RWPE2 (cell line): ENCODE measurements at regions not wholly inside any gene's neighbourhood (a gene's known extent, or its start where the extent isn't known, plus 50 kb on each side); places are given as distances from the start of the nearest gene placed in this dataset.

Experiments used
- ATAC-seq: fragments of 200-7000 bp; cut with Tn5 transposase; 3 replicates; pipeline ENCODE4 v1.9.1; 2021; ENCODE audit warnings: low read depth
- DNase-seq: peaks from one replicate; pipeline ENCODE4 v3.0.0-alpha.2; 2020; ENCODE audit warnings: low spot score
- H3K27ac ChIP-seq: fragments of 450-650 bp; 2 replicates; pipeline ENCODE4 v1.5.1; 2017; ENCODE audit warnings: mild to moderate bottlenecking; ENCODE audit not compliant: poor library complexity, severe bottlenecking
- H3K27me3 ChIP-seq: fragments of 250-450 bp; sonication (Bioruptor Pico); 2 replicates; pipeline ENCODE4 v1.5.1; 2021; ENCODE audit warnings: mild to moderate bottlenecking, moderate library complexity; ENCODE audit not compliant: insufficient read depth, poor library complexity, severe bottlenecking
- H3K36me3 ChIP-seq: fragments of 250-450 bp; sonication (Bioruptor Pico); 2 replicates; pipeline ENCODE4 v1.5.1; 2020; ENCODE audit warnings: low read depth, mild to moderate bottlenecking, moderate library complexity
- H3K4me1 ChIP-seq: fragments of 250-450 bp; sonication (Bioruptor Pico); 2 replicates; pipeline ENCODE4 v1.5.1; 2021; ENCODE audit warnings: mild to moderate bottlenecking, moderate library complexity; ENCODE audit not compliant: insufficient read depth, poor library complexity, severe bottlenecking
- H3K4me3 ChIP-seq: fragments of 250-450 bp; sonication (Bioruptor Pico); 2 replicates; pipeline ENCODE4 v1.5.1; 2021; ENCODE audit warnings: mild to moderate bottlenecking, moderate library complexity; ENCODE audit not compliant: severe bottlenecking
- H3K9me3 ChIP-seq: fragments of 250-450 bp; sonication (Bioruptor Pico); 2 replicates; pipeline ENCODE4 v1.5.1; 2021; ENCODE audit warnings: mild to moderate bottlenecking, moderate library complexity; ENCODE audit not compliant: severe bottlenecking
- CTCF ChIP-seq: fragments of 450-650 bp; IDR thresholded peaks from one replicate; pipeline ENCODE4 v1.5.1; 2017; ENCODE audit warnings: mild to moderate bottlenecking, moderate library complexity; ENCODE audit not compliant: poor library complexity, severe bottlenecking

- no peak for TF ChIP-seq CTCF
- H3K36me3 ChIP-seq: no peaks in the 10 kb centered on the region
- no peak overlapping the region for H3K27ac ChIP-seq
- H3K4me3 ChIP-seq: no peak overlapping the region
- H3K27me3 ChIP-seq: peaks cover 3% of the 10 kb centered on the region
- DNase-seq (no peak), ATAC-seq (no peak)
- no peaks in the 10 kb centered on the region for H3K4me1 ChIP-seq
- H3K9me3 ChIP-seq: no peaks in the 10 kb centered on the region
Observed at GRCh38 chr3:116618930-116619329, 90.6 kb upstream of the TUSC7 start.

GRCh38 chr3:116630494-116630893, 79.1 kb upstream of the TUSC7 start:
- DNase-seq: no peak
- Histone ChIP-seq H3K36me3 (no peaks in the 10 kb centered on the region), H3K4me3 (no peak overlapping the region), H3K27ac (no peak overlapping the region), H3K9me3 (peaks cover 3% of the 10 kb centered on the region), H3K27me3 (peaks cover 4% of the 10 kb centered on the region), H3K4me1 (no peaks in the 10 kb centered on the region)
- no peak for ATAC-seq
- TF ChIP-seq CTCF: no peak

GRCh38 chr3:116639641-116640040, 69.9 kb upstream of the TUSC7 start:
- H3K4me1 ChIP-seq: no peaks in the 10 kb centered on the region
- H3K9me3 ChIP-seq: no peaks in the 10 kb centered on the region
- H3K36me3 ChIP-seq: no peaks in the 10 kb centered on the region
- ATAC-seq (no peak), DNase-seq (no peak)
- H3K27me3 ChIP-seq: peaks cover 14% of the 10 kb centered on the region
- TF ChIP-seq CTCF: no peak
- no peak overlapping the region for H3K4me3 ChIP-seq
- no peak overlapping the region for H3K27ac ChIP-seq

GRCh38 chr3:116640109-116640508, 69.5 kb upstream of the TUSC7 start:
- Histone ChIP-seq H3K4me3 (no peak overlapping the region), H3K4me1 (no peaks in the 10 kb centered on the region), H3K9me3 (no peaks in the 10 kb centered on the region), H3K27me3 (peaks cover 14% of the 10 kb centered on the region), H3K27ac (no peak overlapping the region), H3K36me3 (no peaks in the 10 kb centered on the region)
- no peak for ATAC-seq
- no peak for DNase-seq
- TF ChIP-seq CTCF: no peak

- Histone ChIP-seq H3K4me1 (no peaks in the 10 kb centered on the region), H3K4me3 (no peak overlapping the region), H3K27me3 (peaks cover 11% of the 10 kb centered on the region), H3K36me3 (no peaks in the 10 kb centered on the region), H3K9me3 (no peaks in the 10 kb centered on the region), H3K27ac (no peak overlapping the region)
- no peak for ATAC-seq
- TF ChIP-seq CTCF: no peak
- DNase-seq: no peak
Observed at GRCh38 chr3:116643001-116643400, 66.6 kb upstream of the TUSC7 start.
